ENCODE measurements at regions not wholly inside any gene's neighbourhood (a gene's known extent, or its start where the extent isn't known, plus 50 kb on each side); places are given as distances from the start of the nearest gene placed in this dataset.
"Not testable (repeated sequence)": the region's sequence is repeated elsewhere in the genome, so short reads cannot be mapped to it uniquely, and the experiment has no call there.

DNA sequence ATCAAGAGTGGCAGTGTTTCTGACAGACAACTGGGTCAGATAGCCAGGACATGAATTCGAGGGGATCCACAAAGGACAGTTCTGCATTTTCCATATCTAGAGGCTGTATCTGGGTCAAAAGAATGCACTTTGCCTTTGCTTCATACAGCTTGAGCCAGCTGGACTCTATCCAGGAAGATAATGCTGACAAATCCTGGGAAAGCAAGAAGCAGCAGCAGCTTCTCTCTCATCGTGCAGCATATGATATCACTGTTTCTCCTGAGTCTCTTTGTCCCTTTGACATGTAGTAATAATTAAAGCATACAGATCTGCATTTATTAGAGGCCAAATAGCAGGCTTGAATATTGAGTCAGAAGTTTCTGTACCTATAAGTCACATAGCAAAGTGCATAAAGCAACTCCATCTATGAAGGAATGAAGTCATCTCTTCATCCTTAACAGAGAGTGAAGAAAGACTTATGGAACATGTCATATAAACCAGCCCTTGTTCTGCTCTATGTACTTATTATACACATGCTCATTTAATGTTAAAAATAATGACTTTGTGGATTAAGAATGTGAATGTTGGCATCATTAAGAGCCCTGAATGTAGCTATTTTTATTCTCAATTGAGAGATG is 236.8 kb upstream of the GBE1 start:
- Mint-ChIP-seq H3K4me3 (no peak overlapping the region), H3K36me3 (no peaks in the 10 kb centered on the region), H3K27ac (no peak overlapping the region), H3K4me1 (no peaks in the 10 kb centered on the region), H3K27me3 (no peaks in the 10 kb centered on the region), H3K9me3 (no peaks in the 10 kb centered on the region)
- ATAC-seq (ENCODE audit: low read depth) (no peak), DNase-seq (no peak)
- POLR2A ChIA-PET: no interaction called here

DNA sequence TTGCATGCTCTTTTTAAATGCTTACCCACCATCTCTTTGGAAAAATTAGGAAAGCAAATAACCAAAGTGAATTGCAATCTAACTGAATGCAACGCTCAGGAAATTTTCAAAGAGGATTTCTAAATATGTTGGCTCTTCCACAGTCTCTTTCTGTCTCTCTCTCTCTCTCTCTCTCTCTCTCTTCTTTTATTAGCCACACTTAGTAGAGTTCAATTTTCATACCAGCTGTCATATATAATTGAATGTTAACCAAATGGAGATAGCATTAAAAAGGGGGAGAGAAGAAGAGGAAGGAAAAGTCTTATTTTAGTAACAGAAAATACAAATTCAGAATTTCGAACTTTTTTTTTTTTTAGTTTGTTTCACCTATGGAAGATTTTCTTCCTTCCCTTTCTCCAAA is 235.9 kb upstream of the GBE1 start:
- Mint-ChIP-seq H3K4me1 (no peaks in the 10 kb centered on the region), H3K36me3 (no peaks in the 10 kb centered on the region), H3K9me3 (no peaks in the 10 kb centered on the region), H3K27ac (no peak overlapping the region), H3K4me3 (no peak overlapping the region), H3K27me3 (no peaks in the 10 kb centered on the region)
- DNase-seq: no peak
- POLR2A ChIA-PET: no interaction called here
- no peak for ATAC-seq (ENCODE audit: low read depth)

GRCh38 chr3:81995329-81995728 is 233.9 kb upstream of the GBE1 start:
- Mint-ChIP-seq H3K27ac (no peak overlapping the region), H3K36me3 (no peaks in the 10 kb centered on the region), H3K4me3 (no peak overlapping the region), H3K27me3 (no peaks in the 10 kb centered on the region), H3K9me3 (no peaks in the 10 kb centered on the region), H3K4me1 (no peaks in the 10 kb centered on the region)
- ATAC-seq (ENCODE audit: low read depth): no peak
- POLR2A ChIA-PET: no interaction called here
- no peak for DNase-seq

- DNase-seq: no peak
- no peaks in the 10 kb centered on the region for H3K27me3 Mint-ChIP-seq
- H3K4me1 Mint-ChIP-seq: no peaks in the 10 kb centered on the region
- no peaks in the 10 kb centered on the region for H3K9me3 Mint-ChIP-seq
- no peak for ATAC-seq (ENCODE audit: low read depth)
- no peaks in the 10 kb centered on the region for H3K36me3 Mint-ChIP-seq
- no peak overlapping the region for H3K4me3 Mint-ChIP-seq
- H3K27ac Mint-ChIP-seq: no peak overlapping the region
- POLR2A ChIA-PET: no interaction called here
These were observed 228.3 kb upstream of the GBE1 start for GRCh38 chr3:81989758-81990157.

GRCh38 chr3:81989274-81989673 is 227.8 kb upstream of the GBE1 start:
- Mint-ChIP-seq H3K36me3 (no peaks in the 10 kb centered on the region), H3K4me1 (no peaks in the 10 kb centered on the region), H3K4me3 (no peak overlapping the region), H3K9me3 (no peaks in the 10 kb centered on the region), H3K27ac (no peak overlapping the region), H3K27me3 (no peaks in the 10 kb centered on the region)
- DNase-seq (no peak), ATAC-seq (ENCODE audit: low read depth) (no peak)
- POLR2A ChIA-PET: no interaction called here

GRCh38 chr3:81987412-81987811 is 226.0 kb upstream of the GBE1 start:
- POLR2A ChIA-PET, DNase-seq: not testable (repeated sequence)

DNA sequence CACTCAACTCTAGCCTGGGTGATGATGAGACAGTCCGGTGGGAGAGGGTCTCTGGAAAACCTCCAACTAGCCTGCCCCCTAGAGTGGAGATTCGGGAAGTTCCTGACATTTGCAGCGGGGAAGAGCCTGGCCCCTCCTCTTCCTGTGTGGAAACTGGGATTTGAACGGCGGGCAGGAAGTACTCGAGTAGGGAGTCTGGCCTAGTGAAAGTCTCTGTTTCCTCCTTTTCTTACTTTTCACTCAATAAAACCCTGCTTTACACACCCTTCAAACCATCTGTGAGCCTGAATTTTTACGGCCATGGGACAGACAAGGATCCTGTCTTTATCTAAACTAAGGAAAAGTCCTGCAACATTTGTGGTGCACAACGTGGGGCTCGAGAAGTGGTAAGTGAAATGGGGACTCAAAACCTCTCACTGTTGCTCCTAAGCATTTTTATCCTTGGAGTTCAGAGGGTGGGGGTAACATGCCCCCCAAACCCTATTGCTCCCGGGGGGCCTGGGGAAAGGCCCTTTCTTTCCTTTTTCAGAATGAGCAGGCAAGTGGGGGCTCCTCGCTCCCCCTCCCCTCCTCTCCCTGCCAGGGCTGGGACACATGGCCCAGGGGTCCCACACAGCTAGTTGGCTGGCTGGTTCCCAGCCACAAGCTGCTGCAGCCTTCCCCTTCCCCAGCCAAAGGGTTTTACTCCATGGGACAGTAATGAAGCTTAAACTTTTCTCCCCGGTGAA is 224.7 kb upstream of the GBE1 start:
- Mint-ChIP-seq H3K4me1 (no peaks in the 10 kb centered on the region), H3K9me3 (no peaks in the 10 kb centered on the region), H3K36me3 (no peaks in the 10 kb centered on the region), H3K27ac (no peak overlapping the region), H3K27me3 (no peaks in the 10 kb centered on the region), H3K4me3 (no peak overlapping the region)
- POLR2A ChIA-PET: no interaction called here
- no peak for ATAC-seq (ENCODE audit: low read depth)
- DNase-seq: no peak

More at GRCh38 chr3:81987412-81987811, 226.0 kb upstream of the GBE1 start:
- not testable (repeated sequence) for H3K9me3 Mint-ChIP-seq; H3K27me3 Mint-ChIP-seq; H3K27ac Mint-ChIP-seq; H3K4me3 Mint-ChIP-seq; ATAC-seq (ENCODE audit: low read depth); H3K4me1 Mint-ChIP-seq; H3K36me3 Mint-ChIP-seq

GRCh38 chr3:81983382-81983781 is 221.9 kb upstream of the GBE1 start:
- Mint-ChIP-seq H3K27me3 (no peaks in the 10 kb centered on the region), H3K4me1 (no peaks in the 10 kb centered on the region), H3K4me3 (no peak overlapping the region), H3K36me3 (no peaks in the 10 kb centered on the region), H3K9me3 (no peaks in the 10 kb centered on the region), H3K27ac (no peak overlapping the region)
- ATAC-seq (ENCODE audit: low read depth) (no peak), DNase-seq (no peak)
- POLR2A ChIA-PET: no interaction called here

- Mint-ChIP-seq H3K4me1 (no peaks in the 10 kb centered on the region), H3K9me3 (no peaks in the 10 kb centered on the region), H3K27me3 (no peaks in the 10 kb centered on the region), H3K27ac (no peak overlapping the region), H3K4me3 (no peak overlapping the region), H3K36me3 (no peaks in the 10 kb centered on the region)
- DNase-seq (no peak), ATAC-seq (ENCODE audit: low read depth) (no peak)
- POLR2A ChIA-PET: no interaction called here
These were observed 219.4 kb upstream of the GBE1 start for GRCh38 chr3:81980596-81981494.

DNA sequence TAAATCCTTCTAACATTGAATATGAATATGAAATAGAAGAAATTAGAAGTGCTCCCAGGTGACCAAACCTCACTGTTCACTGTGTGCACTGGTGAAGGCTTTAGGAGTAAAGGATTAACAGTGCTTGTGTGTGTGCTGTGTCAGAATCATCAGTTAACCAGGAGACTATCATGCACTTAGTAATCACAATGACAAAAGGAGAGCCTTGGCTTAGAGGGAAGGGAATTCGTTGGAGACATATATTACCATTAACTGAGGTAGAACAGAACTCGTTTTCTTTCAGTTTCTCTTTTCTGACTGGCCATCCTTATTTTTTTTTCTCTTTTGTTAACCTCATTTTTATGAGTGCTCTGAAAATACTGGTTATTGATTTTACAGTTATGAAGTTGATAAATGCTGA is 213.3 kb upstream of the GBE1 start:
- POLR2A ChIA-PET: no interaction called here

DNA sequence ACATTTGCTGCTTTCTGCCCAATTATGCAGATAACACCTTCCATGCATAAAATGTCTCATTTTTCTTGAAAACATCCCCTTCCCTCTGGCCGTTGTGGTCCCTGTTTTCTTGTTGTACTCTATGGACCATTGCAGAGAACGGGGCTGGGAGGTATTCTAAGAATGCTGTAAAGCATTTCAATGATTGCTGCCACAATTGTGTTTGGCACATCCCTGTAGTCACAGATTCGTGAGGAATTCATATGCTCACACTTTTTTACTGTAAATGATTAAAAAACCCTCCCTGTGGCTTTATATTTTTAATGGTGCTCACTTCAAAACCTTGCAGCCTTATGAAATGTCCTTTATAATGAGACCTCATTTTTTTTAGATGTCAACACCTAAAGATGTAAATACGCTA is 207.2 kb upstream of the GBE1 start:
- no peak for DNase-seq
- H3K27ac Mint-ChIP-seq: no peak overlapping the region
- H3K4me1 Mint-ChIP-seq: no peaks in the 10 kb centered on the region
- POLR2A ChIA-PET: no interaction called here
- H3K4me3 Mint-ChIP-seq: no peak overlapping the region
- no peaks in the 10 kb centered on the region for H3K9me3 Mint-ChIP-seq
- no peaks in the 10 kb centered on the region for H3K36me3 Mint-ChIP-seq
- ATAC-seq (ENCODE audit: low read depth): no peak
- peaks cover 2% of the 10 kb centered on the region for H3K27me3 Mint-ChIP-seq

More for the DNA sequence above, 213.3 kb upstream of the GBE1 start:
- H3K9me3 Mint-ChIP-seq: no peaks in the 10 kb centered on the region
- DNase-seq (no peak), ATAC-seq (ENCODE audit: low read depth) (no peak)
- H3K36me3 Mint-ChIP-seq: no peaks in the 10 kb centered on the region
- no peak overlapping the region for H3K4me3 Mint-ChIP-seq
- H3K4me1 Mint-ChIP-seq: no peaks in the 10 kb centered on the region
- H3K27me3 Mint-ChIP-seq: no peaks in the 10 kb centered on the region
- H3K27ac Mint-ChIP-seq: no peak overlapping the region

GRCh38 chr3:81967393-81967792 is 205.9 kb upstream of the GBE1 start:
- peaks cover 2% of the 10 kb centered on the region for H3K27me3 Mint-ChIP-seq
- no peak overlapping the region for H3K27ac Mint-ChIP-seq
- H3K9me3 Mint-ChIP-seq: no peaks in the 10 kb centered on the region
- H3K4me1 Mint-ChIP-seq: no peaks in the 10 kb centered on the region
- no peak for DNase-seq
- ATAC-seq (ENCODE audit: low read depth): no peak
- no peak overlapping the region for H3K4me3 Mint-ChIP-seq
- POLR2A ChIA-PET: no interaction called here
- no peaks in the 10 kb centered on the region for H3K36me3 Mint-ChIP-seq

- Mint-ChIP-seq H3K27ac (no peak overlapping the region), H3K4me3 (no peak overlapping the region), H3K27me3 (peaks cover 2% of the 10 kb centered on the region), H3K36me3 (no peaks in the 10 kb centered on the region), H3K9me3 (no peaks in the 10 kb centered on the region), H3K4me1 (no peaks in the 10 kb centered on the region)
- POLR2A ChIA-PET: no interaction called here
- ATAC-seq (ENCODE audit: low read depth): no peak
- no peak for DNase-seq
These were observed 204.3 kb upstream of the GBE1 start for GRCh38 chr3:81965696-81966095.

DNA sequence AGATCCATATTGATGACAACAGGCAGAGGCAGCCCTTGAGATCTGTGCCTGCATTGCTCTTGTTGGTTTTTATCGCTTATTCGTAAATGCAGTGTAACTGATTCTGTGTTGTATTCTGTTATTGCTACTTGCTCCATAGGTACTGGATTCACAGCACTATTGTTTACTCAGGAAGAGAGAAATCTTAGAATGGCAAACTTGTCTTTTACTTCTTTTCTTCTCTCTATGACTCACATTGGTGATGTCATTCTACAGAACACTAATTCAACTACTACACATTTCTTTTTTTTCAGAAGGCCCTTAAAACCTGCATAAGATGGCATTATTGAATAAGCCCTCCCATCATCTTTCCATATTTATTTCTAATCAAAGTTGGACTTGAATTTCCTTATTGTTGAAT is 201.0 kb upstream of the GBE1 start:
- Mint-ChIP-seq H3K27me3 (peaks cover 2% of the 10 kb centered on the region), H3K4me3 (no peak overlapping the region), H3K27ac (no peak overlapping the region), H3K36me3 (no peaks in the 10 kb centered on the region), H3K9me3 (no peaks in the 10 kb centered on the region), H3K4me1 (no peaks in the 10 kb centered on the region)
- ATAC-seq (ENCODE audit: low read depth) (no peak), DNase-seq (no peak)
- POLR2A ChIA-PET: no interaction called here
